ENCODE measurements at regions not wholly inside any gene's neighbourhood (a gene's known extent, or its start where the extent isn't known, plus 50 kb on each side); places are given as distances from the start of the nearest gene placed in this dataset.

DNA sequence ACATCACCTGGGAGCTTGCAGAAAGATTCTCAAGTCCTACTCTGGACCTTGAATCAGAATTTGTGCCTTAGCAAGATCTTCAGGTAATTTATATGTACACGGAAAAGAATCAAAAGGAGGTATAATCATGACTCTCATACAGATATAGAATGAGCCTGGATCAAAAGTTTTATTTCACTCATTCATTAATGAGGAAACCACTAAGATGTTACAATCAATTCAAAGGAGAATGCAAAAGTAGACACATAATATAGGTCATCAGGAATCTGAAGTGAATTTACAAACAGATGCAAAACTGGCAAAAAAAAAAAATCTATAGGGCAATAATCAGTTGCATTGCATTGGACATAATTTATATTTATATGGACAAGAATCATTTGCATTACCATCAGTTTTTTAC is 195.4 kb upstream of the TLE3 start:
- 84 to 94% methylated on average over 1 of the region's 1 CpG for WGBS, 2 donors
- H3K4me1 ChIP-seq (ENCODE audit: control insufficient read depth in 2 of 2, insufficient read depth in 2 of 2, low read length in 1 of 2): peaks cover 2 to 9% of the 10 kb centered on the region in 2 donors

DNA sequence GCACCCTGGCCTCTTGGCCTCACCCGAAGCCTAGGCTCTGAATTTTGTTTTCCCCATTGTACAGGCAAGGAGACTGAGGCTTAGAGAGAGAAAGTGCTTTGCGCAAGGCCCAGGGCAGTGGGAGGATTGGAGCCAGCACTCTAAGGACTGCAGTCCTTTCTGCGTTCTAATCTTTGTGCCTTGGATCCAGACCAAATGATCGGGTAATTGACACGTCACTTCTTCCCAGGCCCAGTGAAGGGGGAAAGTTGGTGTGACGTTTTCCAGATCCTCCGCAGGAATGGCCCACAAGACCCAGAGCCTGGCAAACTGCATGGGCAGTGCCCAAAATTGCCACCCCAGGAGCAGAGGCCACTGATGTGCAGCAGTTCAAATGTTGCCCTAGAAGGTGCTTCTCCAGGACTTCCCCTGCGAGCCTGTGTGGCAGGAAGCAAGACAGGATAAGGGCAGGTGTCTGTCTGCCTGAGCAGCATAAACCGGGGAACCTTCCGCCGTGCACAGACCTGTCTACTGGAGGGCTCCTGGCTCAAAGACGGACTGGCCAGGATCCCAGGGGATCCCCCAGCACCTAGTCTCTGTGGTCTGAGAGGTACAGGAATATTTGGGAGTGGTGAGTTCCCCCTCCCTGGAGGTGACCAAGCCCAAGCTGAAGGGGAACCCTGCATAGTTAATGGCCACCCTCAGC is 194.5 kb upstream of the TLE3 start:
- Histone ChIP-seq H3K36me3 (ENCODE audit: control insufficient read depth in 2 of 2, insufficient read depth in 2 of 2, low read length in 1 of 2) (no peaks in the 10 kb centered on the region), H3K4me1 (ENCODE audit: control insufficient read depth in 2 of 2, insufficient read depth in 2 of 2, low read length in 1 of 2) (peaks cover 2 to 9% of the 10 kb centered on the region in 2 donors), H3K9me3 (ENCODE audit: control insufficient read depth in 2 of 2, insufficient read depth in 1 of 2, low read depth in 1 of 2, low read length in 1 of 2) (no peaks in the 10 kb centered on the region), H3K4me3 (ENCODE audit: low read depth in 1 of 2, low read length in 2 of 2) (no peak overlapping the region), H3K27ac (ENCODE audit: low read depth in 2 of 2, low read length in 1 of 2) (no peak overlapping the region), H3K27me3 (ENCODE audit: control insufficient read depth in 1 of 2, insufficient read depth in 2 of 2, low read length in 2 of 2) (no peaks in the 10 kb centered on the region)
- WGBS, 2 donors: 71 to 75% methylated on average over 12 of the region's 12 CpGs

More for the DNA sequence above, 195.4 kb upstream of the TLE3 start:
- Histone ChIP-seq H3K4me3 (ENCODE audit: low read depth in 1 of 2, low read length in 2 of 2) (no peak overlapping the region), H3K27ac (ENCODE audit: low read depth in 2 of 2, low read length in 1 of 2) (no peak overlapping the region), H3K36me3 (ENCODE audit: control insufficient read depth in 2 of 2, insufficient read depth in 2 of 2, low read length in 1 of 2) (no peaks in the 10 kb centered on the region), H3K9me3 (ENCODE audit: control insufficient read depth in 2 of 2, insufficient read depth in 1 of 2, low read depth in 1 of 2, low read length in 1 of 2) (no peaks in the 10 kb centered on the region), H3K27me3 (ENCODE audit: control insufficient read depth in 1 of 2, insufficient read depth in 2 of 2, low read length in 2 of 2) (no peaks in the 10 kb centered on the region)

DNA sequence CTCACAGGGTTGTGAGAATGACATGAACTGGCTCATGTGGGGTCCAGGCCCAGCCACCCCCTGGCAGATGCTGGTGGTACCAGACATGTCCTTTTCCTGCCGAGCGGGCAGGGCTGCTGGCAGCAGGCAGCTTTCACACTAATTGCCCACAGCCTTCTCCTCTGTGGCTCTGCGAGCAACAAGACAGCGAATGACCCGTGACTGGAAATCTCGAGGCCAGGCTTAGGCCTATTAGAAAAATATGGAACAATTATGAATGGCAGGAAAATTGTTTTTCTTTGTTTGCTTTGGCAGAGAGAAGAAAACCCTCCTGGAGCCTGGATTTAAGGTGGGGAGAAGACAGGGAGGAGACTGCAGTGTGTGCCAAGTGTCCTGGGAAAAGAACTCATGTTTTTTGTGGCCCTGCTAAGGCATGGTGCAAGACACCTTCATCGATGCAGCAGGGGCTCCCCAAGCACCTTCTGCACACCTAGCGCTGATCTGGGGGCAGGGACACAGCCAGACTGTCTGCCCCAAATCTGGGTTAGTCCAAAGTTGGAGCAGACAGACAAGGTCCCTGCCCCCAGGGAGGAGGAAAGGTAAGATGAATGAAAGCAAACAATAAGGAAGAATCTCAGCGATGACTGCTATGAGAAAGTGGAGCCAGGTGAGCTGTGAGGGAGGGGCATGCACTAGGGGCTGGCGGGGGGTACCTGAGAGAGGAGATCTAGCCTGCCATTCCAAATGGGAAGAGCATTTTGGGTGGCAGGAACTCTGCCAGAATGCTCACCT is 193.8 kb upstream of the TLE3 start:
- 54 to 61% methylated on average over 10 of the region's 10 CpGs for WGBS, 2 donors
- peaks cover 2 to 9% of the 10 kb centered on the region in 2 donors for H3K4me1 ChIP-seq (ENCODE audit: control insufficient read depth in 2 of 2, insufficient read depth in 2 of 2, low read length in 1 of 2)
- no peak overlapping the region for H3K27ac ChIP-seq (ENCODE audit: low read depth in 2 of 2, low read length in 1 of 2)
- no peak overlapping the region for H3K4me3 ChIP-seq (ENCODE audit: low read depth in 1 of 2, low read length in 2 of 2)
- no peaks in the 10 kb centered on the region for H3K36me3 ChIP-seq (ENCODE audit: control insufficient read depth in 2 of 2, insufficient read depth in 2 of 2, low read length in 1 of 2)
- no peaks in the 10 kb centered on the region for H3K9me3 ChIP-seq (ENCODE audit: control insufficient read depth in 2 of 2, insufficient read depth in 1 of 2, low read depth in 1 of 2, low read length in 1 of 2)
- H3K27me3 ChIP-seq (ENCODE audit: control insufficient read depth in 1 of 2, insufficient read depth in 2 of 2, low read length in 2 of 2): no peaks in the 10 kb centered on the region

DNA sequence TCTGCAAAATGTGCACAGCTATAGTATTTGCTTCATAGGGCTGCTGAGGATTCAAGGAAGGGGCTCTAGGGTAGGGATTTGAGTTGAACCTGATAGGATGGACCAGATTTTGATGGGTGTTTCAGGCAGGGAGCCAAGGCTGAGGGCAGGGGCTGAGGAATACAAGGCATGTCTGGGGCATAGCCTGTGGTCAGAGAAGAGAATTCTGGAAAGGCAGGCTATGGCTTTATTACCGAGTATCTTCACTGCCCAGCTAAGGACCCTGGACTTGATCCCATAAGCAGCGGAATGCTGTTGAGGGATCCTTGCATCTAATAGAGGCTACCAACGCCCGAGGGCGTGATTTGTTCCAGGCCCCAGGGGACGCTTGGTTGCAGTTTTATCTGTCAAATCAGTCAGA is 193.0 kb upstream of the TLE3 start:
- WGBS, 2 donors: 89 to 91% methylated on average over 6 of the region's 6 CpGs
- Histone ChIP-seq H3K36me3 (ENCODE audit: control insufficient read depth in 2 of 2, insufficient read depth in 2 of 2, low read length in 1 of 2) (no peaks in the 10 kb centered on the region), H3K4me3 (ENCODE audit: low read depth in 1 of 2, low read length in 2 of 2) (no peak overlapping the region)

DNA sequence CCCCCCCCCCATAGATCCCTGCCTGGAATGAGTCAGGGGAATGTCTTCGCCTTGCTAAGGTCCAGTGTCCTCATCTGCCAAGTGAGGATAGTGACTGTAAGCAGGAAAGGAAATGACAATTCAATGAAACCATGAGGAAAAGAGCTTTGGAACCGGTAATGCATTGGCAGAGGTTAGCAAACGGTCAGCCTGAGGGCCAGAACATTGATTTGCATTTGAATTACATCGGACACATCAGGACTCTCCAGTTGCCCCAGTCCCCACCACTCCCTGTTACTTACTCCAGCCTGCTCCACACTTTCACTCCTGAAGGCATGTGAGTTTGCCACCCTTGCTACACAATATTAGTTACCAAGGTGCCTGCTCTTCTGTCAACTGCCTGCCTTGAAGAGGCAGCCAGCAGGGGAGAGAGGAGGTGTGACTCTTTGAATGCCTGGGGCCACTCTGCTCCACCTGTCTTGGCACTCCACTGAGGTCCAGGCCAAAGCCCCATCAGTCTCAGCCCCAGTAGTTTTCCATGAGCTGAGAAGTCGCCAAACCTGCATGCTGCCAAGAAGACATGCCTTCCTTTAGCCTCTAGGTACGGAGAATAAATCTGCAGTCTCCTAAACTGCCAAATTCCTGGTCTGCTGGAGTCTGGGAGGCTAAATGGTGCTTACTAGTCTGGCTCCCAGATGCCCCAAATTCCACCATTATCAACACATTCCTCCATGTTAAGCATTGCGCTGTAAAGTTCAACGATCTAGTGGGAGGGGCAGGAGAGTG is 191.7 kb upstream of the TLE3 start:
- Histone ChIP-seq H3K4me3 (ENCODE audit: low read depth in 1 of 2, low read length in 2 of 2) (no peak overlapping the region), H3K4me1 (ENCODE audit: control insufficient read depth in 2 of 2, insufficient read depth in 2 of 2, low read length in 1 of 2) (peaks cover 2 to 13% of the 10 kb centered on the region in 2 donors), H3K36me3 (ENCODE audit: control insufficient read depth in 2 of 2, insufficient read depth in 2 of 2, low read length in 1 of 2) (no peaks in the 10 kb centered on the region), H3K9me3 (ENCODE audit: control insufficient read depth in 2 of 2, insufficient read depth in 1 of 2, low read depth in 1 of 2, low read length in 1 of 2) (no peaks in the 10 kb centered on the region), H3K27ac (ENCODE audit: low read depth in 2 of 2, low read length in 1 of 2) (no peak overlapping the region), H3K27me3 (ENCODE audit: control insufficient read depth in 1 of 2, insufficient read depth in 2 of 2, low read length in 2 of 2) (no peaks in the 10 kb centered on the region)
- 31 to 38% methylated on average over 8 of the region's 8 CpGs for WGBS, 2 donors

More for the DNA sequence above, 193.0 kb upstream of the TLE3 start:
- Histone ChIP-seq H3K27ac (ENCODE audit: low read depth in 2 of 2, low read length in 1 of 2) (no peak overlapping the region), H3K9me3 (ENCODE audit: control insufficient read depth in 2 of 2, insufficient read depth in 1 of 2, low read depth in 1 of 2, low read length in 1 of 2) (no peaks in the 10 kb centered on the region), H3K4me1 (ENCODE audit: control insufficient read depth in 2 of 2, insufficient read depth in 2 of 2, low read length in 1 of 2) (peaks cover 2 to 9% of the 10 kb centered on the region in 2 donors), H3K27me3 (ENCODE audit: control insufficient read depth in 1 of 2, insufficient read depth in 2 of 2, low read length in 2 of 2) (no peaks in the 10 kb centered on the region)

DNA sequence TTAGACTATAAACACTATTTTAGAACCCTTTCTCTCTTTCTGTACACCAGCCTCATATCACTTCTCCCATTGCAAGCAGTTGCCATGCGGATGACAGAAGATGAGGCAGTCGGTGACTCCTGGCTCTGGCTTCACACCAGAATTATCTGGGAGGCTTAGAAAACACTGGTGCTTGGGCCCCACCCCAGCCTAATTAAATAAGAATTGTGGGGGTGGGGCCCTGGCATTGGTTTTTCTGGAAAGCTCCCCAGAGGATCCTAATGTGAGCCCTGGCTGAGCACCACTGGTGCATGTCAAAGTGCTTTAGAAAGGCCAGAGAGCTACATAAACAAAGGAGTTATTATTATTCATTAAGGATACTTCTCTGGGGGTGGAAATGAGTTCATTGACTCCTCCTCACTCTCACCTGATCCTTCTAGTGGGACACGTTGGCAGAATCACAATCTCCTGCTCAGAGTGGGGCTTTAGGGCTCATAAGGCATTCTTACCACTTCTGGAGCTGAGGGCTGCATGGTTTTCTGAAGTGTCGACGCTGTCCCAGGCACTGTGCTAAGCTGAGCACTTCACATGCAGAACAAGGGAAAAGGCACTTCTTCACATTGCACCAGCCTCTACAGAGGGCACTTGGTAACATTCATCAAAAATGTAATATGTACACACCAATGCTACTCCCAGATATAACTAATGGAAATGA is 188.5 kb upstream of the TLE3 start:
- Histone ChIP-seq H3K4me3 (ENCODE audit: low read depth in 1 of 2, low read length in 2 of 2) (no peak overlapping the region), H3K27me3 (ENCODE audit: control insufficient read depth in 1 of 2, insufficient read depth in 2 of 2, low read length in 2 of 2) (no peaks in the 10 kb centered on the region), H3K27ac (ENCODE audit: low read depth in 2 of 2, low read length in 1 of 2) (no peak overlapping the region), H3K4me1 (ENCODE audit: control insufficient read depth in 2 of 2, insufficient read depth in 2 of 2, low read length in 1 of 2) (peaks cover 2 to 8% of the 10 kb centered on the region in 2 donors), H3K36me3 (ENCODE audit: control insufficient read depth in 2 of 2, insufficient read depth in 2 of 2, low read length in 1 of 2) (no peaks in the 10 kb centered on the region), H3K9me3 (ENCODE audit: control insufficient read depth in 2 of 2, insufficient read depth in 1 of 2, low read depth in 1 of 2, low read length in 1 of 2) (no peaks in the 10 kb centered on the region)
- 45 to 71% methylated on average over 5 of the region's 5 CpGs for WGBS, 2 donors

DNA sequence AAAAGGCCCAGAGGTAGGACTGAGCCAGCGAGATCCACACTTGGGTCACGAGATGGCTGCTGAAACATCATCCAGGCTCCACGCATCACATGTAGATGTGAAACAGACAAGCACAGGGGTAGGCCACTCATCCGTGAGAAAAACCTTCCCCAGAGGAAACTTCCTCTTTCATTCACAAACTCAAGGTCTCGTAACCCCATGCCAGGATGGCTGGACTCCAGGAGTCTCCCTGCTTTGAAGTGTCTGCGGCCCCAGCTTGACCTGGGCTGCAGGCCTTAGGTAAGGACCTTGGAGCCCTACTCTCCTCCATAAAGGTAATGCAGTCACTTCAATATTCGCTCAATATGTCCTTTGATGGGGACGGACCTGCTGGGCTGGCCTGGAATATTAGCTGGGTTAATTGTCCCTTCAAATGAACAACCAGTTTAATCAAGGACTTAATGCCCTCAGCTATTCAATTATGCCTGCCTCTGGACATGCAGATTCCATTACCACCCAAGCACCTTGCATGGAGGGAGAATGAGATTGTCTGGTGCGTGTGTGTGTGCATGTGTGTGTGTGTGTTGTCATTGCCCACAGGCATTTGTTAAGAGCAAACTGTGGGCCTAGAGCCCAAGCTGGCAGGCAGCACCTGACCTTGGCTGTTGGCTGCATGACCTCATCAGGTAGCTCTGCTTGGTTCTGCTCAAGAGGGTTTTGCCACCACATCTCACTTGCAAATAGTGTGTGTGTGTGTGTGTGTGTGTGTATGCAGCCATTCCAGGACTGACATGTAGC is 186.9 kb upstream of the TLE3 start:
- WGBS, 2 donors: 83 to 85% methylated on average over 9 of the region's 9 CpGs
- H3K9me3 ChIP-seq (ENCODE audit: control insufficient read depth in 2 of 2, insufficient read depth in 1 of 2, low read depth in 1 of 2, low read length in 1 of 2): no peaks in the 10 kb centered on the region
- no peak overlapping the region for H3K27ac ChIP-seq (ENCODE audit: low read depth in 2 of 2, low read length in 1 of 2)
- no peak overlapping the region for H3K4me3 ChIP-seq (ENCODE audit: low read depth in 1 of 2, low read length in 2 of 2)
- H3K36me3 ChIP-seq (ENCODE audit: control insufficient read depth in 2 of 2, insufficient read depth in 2 of 2, low read length in 1 of 2): no peaks in the 10 kb centered on the region
- H3K4me1 ChIP-seq (ENCODE audit: control insufficient read depth in 2 of 2, insufficient read depth in 2 of 2, low read length in 1 of 2): peaks cover 3 to 4% of the 10 kb centered on the region in 2 donors
- no peaks in the 10 kb centered on the region for H3K27me3 ChIP-seq (ENCODE audit: control insufficient read depth in 1 of 2, insufficient read depth in 2 of 2, low read length in 2 of 2)

DNA sequence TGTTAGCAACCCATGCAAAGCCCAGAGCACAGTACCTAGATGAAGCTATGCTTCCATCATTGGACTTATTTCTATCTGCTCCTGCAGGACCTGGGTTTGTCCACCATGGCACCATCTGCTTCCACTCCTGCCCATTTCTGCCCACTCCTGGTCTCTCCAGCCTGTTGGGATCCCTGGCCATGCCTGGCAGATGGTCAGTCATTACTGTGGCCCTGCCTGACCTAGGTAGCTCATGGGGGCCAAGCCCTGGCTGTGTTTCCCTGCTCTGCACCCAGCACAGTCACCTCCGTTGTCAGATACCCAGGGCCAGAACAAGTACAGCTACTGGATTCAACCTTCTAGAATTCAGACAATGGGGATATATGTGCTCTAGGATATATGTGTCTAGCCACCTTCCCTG is 185.8 kb upstream of the TLE3 start:
- 13 to 99% methylated on average over 1 of the region's 1 CpG for WGBS, 2 donors

More for the DNA sequence above, 185.8 kb upstream of the TLE3 start:
- Histone ChIP-seq H3K36me3 (ENCODE audit: control insufficient read depth in 2 of 2, insufficient read depth in 2 of 2, low read length in 1 of 2) (no peaks in the 10 kb centered on the region), H3K4me1 (ENCODE audit: control insufficient read depth in 2 of 2, insufficient read depth in 2 of 2, low read length in 1 of 2) (peaks cover 2 to 4% of the 10 kb centered on the region in 2 donors), H3K27ac (ENCODE audit: low read depth in 2 of 2, low read length in 1 of 2) (no peak overlapping the region), H3K9me3 (ENCODE audit: control insufficient read depth in 2 of 2, insufficient read depth in 1 of 2, low read depth in 1 of 2, low read length in 1 of 2) (no peaks in the 10 kb centered on the region), H3K27me3 (ENCODE audit: control insufficient read depth in 1 of 2, insufficient read depth in 2 of 2, low read length in 2 of 2) (no peaks in the 10 kb centered on the region), H3K4me3 (ENCODE audit: low read depth in 1 of 2, low read length in 2 of 2) (no peak overlapping the region)

All from esophagus (tissue), 2 donors.